Smooth muscle cell (in vitro differentiated cells): ENCODE measurements at regions not wholly inside any gene's neighbourhood (a gene's known extent, or its start where the extent isn't known, plus 50 kb on each side); places are given as distances from the start of the nearest gene placed in this dataset.

Experiments used
- DNase-seq: peaks from one replicate; lab custom pipeline; 2025; ENCODE audit not compliant: unreplicated experiment; lab: John Stamatoyannopoulos, UW
- H2AFZ ChIP-seq: fragments of 200-600 bp; sonication (generic); 2 replicates; pipeline ENCODE4 v1.6.0; 2016; ENCODE audit warnings: antibody characterized with exemption, low read depth, mild to moderate bottlenecking
- H3F3A ChIP-seq: fragments of 200-600 bp; sonication (generic); 2 replicates; pipeline ENCODE4 v1.6.0; 2017; ENCODE audit warnings: antibody characterized with exemption, low read depth
- H3K27ac ChIP-seq: fragments of 200-600 bp; sonication (generic); 2 replicates; pipeline ENCODE4 v1.5.1; 2016; ENCODE audit warnings: low read depth, mild to moderate bottlenecking
- H3K27me3 ChIP-seq: fragments of 200-600 bp; sonication (generic); 2 replicates; pipeline ENCODE4 v1.6.1; 2016; ENCODE audit warnings: low read depth, mild to moderate bottlenecking
- H3K36me3 ChIP-seq: fragments of 200-600 bp; sonication (generic); 2 replicates; pipeline ENCODE4 v1.5.1; 2016; ENCODE audit warnings: low read depth
- H3K4me1 ChIP-seq: fragments of 200-600 bp; sonication (generic); 2 replicates; pipeline ENCODE4 v1.5.1; 2016; ENCODE audit warnings: low read depth
- H3K4me2 ChIP-seq: fragments of 200-600 bp; sonication (generic); 2 replicates; pipeline ENCODE4 v1.6.0; 2016; ENCODE audit warnings: mild to moderate bottlenecking
- H3K4me3 ChIP-seq: fragments of 200-600 bp; sonication (generic); 2 replicates; pipeline ENCODE4 v1.5.1; 2016; ENCODE audit warnings: mild to moderate bottlenecking
- H3K79me2 ChIP-seq: fragments of 200-600 bp; sonication (generic); 2 replicates; pipeline ENCODE4 v1.6.0; 2016; ENCODE audit warnings: low read depth, mild to moderate bottlenecking
- H3K9ac ChIP-seq: fragments of 200-600 bp; sonication (generic); 2 replicates; pipeline ENCODE4 v1.6.0; 2016; ENCODE audit warnings: low read depth
- H3K9me3 ChIP-seq: fragments of 200-600 bp; sonication (generic); replicated peaks from 2 replicates; pipeline ENCODE4 v1.5.1; 2016; ENCODE audit warnings: low read depth
- H4K20me1 ChIP-seq: fragments of 200-600 bp; sonication (generic); 2 replicates; pipeline ENCODE4 v1.6.0; 2016; ENCODE audit warnings: low read depth
- CTCF ChIP-seq: fragments of 200-600 bp; sonication (generic); IDR thresholded peaks from 2 replicates; pipeline ENCODE4 v1.5.1; 2017; ENCODE audit warnings: borderline replicate concordance, mild to moderate bottlenecking, antibody characterized with exemption; ENCODE audit not compliant: insufficient read depth, poor library complexity, severe bottlenecking
- WGBS: methylation state at CpG from one replicate; pipeline ENCODE4 v1.1.7; 2016; ENCODE audit warnings: low lambda C conversion rate; 5-methylcytosine and 5-hydroxymethylcytosine counted together

GRCh38 chr1:31511848-31512615 is 64.3 kb upstream of the TINAGL1 start:
- Histone ChIP-seq H2AFZ (no peak overlapping the region), H3F3A (no peaks in the 10 kb centered on the region), H3K79me2 (no peaks in the 10 kb centered on the region), H3K4me3 (no peak overlapping the region), H3K36me3 (no peaks in the 10 kb centered on the region), H3K27ac (no peak overlapping the region), H3K27me3 (no peaks in the 10 kb centered on the region), H3K4me2 (no peak overlapping the region), H3K9me3 (no peaks in the 10 kb centered on the region), H3K4me1 (no peaks in the 10 kb centered on the region), H4K20me1 (no peaks in the 10 kb centered on the region), H3K9ac (no peak overlapping the region)
- DNase-seq = no peak
- WGBS = 71% methylated on average over 8 of the region's 8 CpGs
- TF ChIP-seq CTCF = no peak

GRCh38 chr1:31514117-31514516 is 62.2 kb upstream of the TINAGL1 start:
- WGBS = 88% methylated on average over 5 of the region's 5 CpGs
- Histone ChIP-seq H3F3A (no peaks in the 10 kb centered on the region), H3K9me3 (no peaks in the 10 kb centered on the region), H2AFZ (no peak overlapping the region), H3K4me1 (no peaks in the 10 kb centered on the region), H3K27me3 (no peaks in the 10 kb centered on the region), H3K36me3 (no peaks in the 10 kb centered on the region), H3K9ac (no peak overlapping the region), H3K4me3 (no peak overlapping the region), H4K20me1 (no peaks in the 10 kb centered on the region), H3K4me2 (no peak overlapping the region), H3K79me2 (no peaks in the 10 kb centered on the region), H3K27ac (no peak overlapping the region)
- TF ChIP-seq CTCF = no peak
- DNase-seq = no peak

- Histone ChIP-seq H3K4me2 (no peak overlapping the region), H4K20me1 (no peaks in the 10 kb centered on the region), H2AFZ (no peak overlapping the region), H3K79me2 (no peaks in the 10 kb centered on the region), H3K4me3 (no peak overlapping the region), H3K9ac (no peak overlapping the region), H3K36me3 (no peaks in the 10 kb centered on the region), H3K27me3 (no peaks in the 10 kb centered on the region), H3K27ac (no peak overlapping the region), H3F3A (no peaks in the 10 kb centered on the region), H3K4me1 (no peaks in the 10 kb centered on the region), H3K9me3 (no peaks in the 10 kb centered on the region)
- no peak for TF ChIP-seq CTCF
- 85% methylated on average over 7 of the region's 7 CpGs for whole genome bisulfite sequencing
- no peak for DNase-seq
Observed at GRCh38 chr1:31515056-31515775, 61.1 kb upstream of the TINAGL1 start.
